ENCODE measurements at regions not wholly inside any gene's neighbourhood (a gene's known extent, or its start where the extent isn't known, plus 50 kb on each side); places are given as distances from the start of the nearest gene placed in this dataset.
"Not testable (repeated sequence)": the region's sequence is repeated elsewhere in the genome, so short reads cannot be mapped to it uniquely, and the experiment has no call there.

GRCh38 chr10:120183546-120183945 is 273.5 kb upstream of the PLPP4 start:
- 91 to 93% methylated on average over 3 of the region's 3 CpGs for WGBS, 2 donors
- no peaks in the 10 kb centered on the region for H3K9me3 ChIP-seq
- DNase-seq (no peak), ATAC-seq (no peak), FAIRE-seq (no peak)
- H3K4me3 ChIP-seq: no peak overlapping the region
- no peaks in the 10 kb centered on the region for H3K4me1 ChIP-seq
- no peaks in the 10 kb centered on the region for H3K27me3 ChIP-seq
- no peaks in the 10 kb centered on the region for H3K36me3 ChIP-seq
- no peak overlapping the region for H3K27ac ChIP-seq
- no peak for TF ChIP-seq CTCF (IDR thresholded peaks at IDR 0.05)
- intact Hi-C loops (cut with DNase I): no loop called here

GRCh38 chr10:120184547-120185337 is 272.3 kb upstream of the PLPP4 start:
- Histone ChIP-seq H3K4me3 (no peak overlapping the region), H3K27me3 (no peaks in the 10 kb centered on the region), H3K36me3 (no peaks in the 10 kb centered on the region), H3K27ac (no peak overlapping the region), H3K9me3 (no peaks in the 10 kb centered on the region), H3K4me1 (no peaks in the 10 kb centered on the region)
- WGBS, 2 donors: 67 to 68% methylated on average over 7 of the region's 7 CpGs
- TF ChIP-seq CTCF (IDR thresholded peaks at IDR 0.05): no peak
- intact Hi-C loops (cut with DNase I): no loop called here
- DNase-seq (no peak), ATAC-seq (no peak), FAIRE-seq (no peak)

- no peak for TF ChIP-seq CTCF (IDR thresholded peaks at IDR 0.05)
- FAIRE-seq: no peak
- H3K27ac ChIP-seq: no peak overlapping the region
Measured at GRCh38 chr10:120186506-120186905, 270.5 kb upstream of the PLPP4 start.

GRCh38 chr10:120187168-120187567 is 269.9 kb upstream of the PLPP4 start:
- FAIRE-seq; H3K27ac ChIP-seq; H3K4me1 ChIP-seq; ATAC-seq; H3K27me3 ChIP-seq; DNase-seq; intact Hi-C loops (cut with DNase I); H3K36me3 ChIP-seq; H3K9me3 ChIP-seq; H3K4me3 ChIP-seq: not testable (repeated sequence)
- WGBS, 2 donors: 92 to 94% methylated on average over 1 of the region's 1 CpG

More at GRCh38 chr10:120186506-120186905, 270.5 kb upstream of the PLPP4 start:
- no peak for DNase-seq
- Histone ChIP-seq H3K27me3 (no peaks in the 10 kb centered on the region), H3K4me1 (no peaks in the 10 kb centered on the region), H3K36me3 (no peaks in the 10 kb centered on the region), H3K9me3 (no peaks in the 10 kb centered on the region), H3K4me3 (no peak overlapping the region)
- intact Hi-C loops (cut with DNase I): no loop called here
- WGBS, 2 donors: 88 to 93% methylated on average over 1 of the region's 1 CpG
- no peak for ATAC-seq

GRCh38 chr10:120188950-120189349 is 268.1 kb upstream of the PLPP4 start:
- ATAC-seq (no peak), FAIRE-seq (no peak), DNase-seq (no peak)
- Histone ChIP-seq H3K4me3 (no peak overlapping the region), H3K27ac (no peak overlapping the region), H3K4me1 (no peaks in the 10 kb centered on the region), H3K9me3 (no peaks in the 10 kb centered on the region), H3K27me3 (no peaks in the 10 kb centered on the region), H3K36me3 (no peaks in the 10 kb centered on the region)
- TF ChIP-seq CTCF (IDR thresholded peaks at IDR 0.05): no peak
- 72 to 86% methylated on average over 2 of the region's 2 CpGs for WGBS, 2 donors
- intact Hi-C loops (cut with DNase I): no loop called here

Measured in pancreas (tissue), 10 donors.